MM.1S (cell line): ENCODE measurements at regions not wholly inside any gene's neighbourhood (a gene's known extent, or its start where the extent isn't known, plus 50 kb on each side); places are given as distances from the start of the nearest gene placed in this dataset.

ENCODE experiments used
- DNase-seq: peaks from one replicate; pipeline ENCODE4 v3.0.0-alpha.2; 2015
- H2AFZ ChIP-seq: fragments of 300-600 bp; sonication (generic); 2 replicates; pipeline ENCODE4 v1.6.0; 2016; ENCODE audit warnings: antibody characterized with exemption, low read length
- H3F3A ChIP-seq: fragments of 300-600 bp; sonication (generic); 2 replicates; pipeline ENCODE4 v1.6.1; 2016; ENCODE audit warnings: mild to moderate bottlenecking, antibody characterized with exemption, low read length, moderate library complexity, mixed read lengths; ENCODE audit not compliant: insufficient read depth
- H3K27ac ChIP-seq: fragments of 300-600 bp; sonication (generic); 2 replicates; pipeline ENCODE4 v1.5.1; 2016; ENCODE audit warnings: mild to moderate bottlenecking, low read length
- H3K27me3 ChIP-seq: fragments of 300-600 bp; sonication (generic); replicated peaks from 2 replicates; pipeline ENCODE4 v1.6.0; 2016; ENCODE audit warnings: low read length; ENCODE audit not compliant: insufficient read depth
- H3K36me3 ChIP-seq: fragments of 300-600 bp; sonication (generic); replicated peaks from 2 replicates; pipeline ENCODE4 v1.6.1; 2016; ENCODE audit warnings: mild to moderate bottlenecking, low read length, mixed read lengths; ENCODE audit not compliant: insufficient read depth
- H3K4me1 ChIP-seq: fragments of 300-600 bp; sonication (generic); 2 replicates; pipeline ENCODE4 v1.6.1; 2016; ENCODE audit warnings: low read length, mixed read lengths
- H3K4me2 ChIP-seq: fragments of 300-600 bp; sonication (generic); 2 replicates; pipeline ENCODE4 v1.6.0; 2016; ENCODE audit warnings: low read depth, low read length
- H3K4me3 ChIP-seq: fragments of 300-600 bp; sonication (generic); 2 replicates; pipeline ENCODE4 v1.5.1; 2016; ENCODE audit warnings: low read length, mixed read lengths
- H3K79me2 ChIP-seq: fragments of 300-600 bp; sonication (generic); 2 replicates; pipeline ENCODE4 v1.6.1; 2016; ENCODE audit warnings: mixed run types, low read length, mixed read lengths
- H3K9ac ChIP-seq: fragments of 300-600 bp; sonication (generic); 2 replicates; pipeline ENCODE4 v1.6.1; 2016; ENCODE audit warnings: low read length, mixed read lengths
- H3K9me2 ChIP-seq: fragments of 300-600 bp; sonication (generic); replicated peaks from 2 replicates; pipeline ENCODE4 v1.6.1; 2016; ENCODE audit warnings: mild to moderate bottlenecking, low read length, mixed read lengths; ENCODE audit not compliant: insufficient read depth
- H3K9me3 ChIP-seq: fragments of 300-600 bp; sonication (generic); replicated peaks from 2 replicates; pipeline ENCODE4 v1.6.1; 2016; ENCODE audit warnings: mild to moderate bottlenecking, low read length, mixed read lengths; ENCODE audit not compliant: insufficient read depth
- H4K20me1 ChIP-seq: fragments of 300-600 bp; sonication (generic); 2 replicates; pipeline ENCODE4 v1.6.1; 2016; ENCODE audit warnings: mild to moderate bottlenecking, low read length, moderate library complexity, mixed read lengths; ENCODE audit not compliant: insufficient read depth
- EZH2 ChIP-seq: fragments of 300-600 bp; sonication (generic); optimal IDR thresholded peaks from 2 replicates; pipeline ENCODE3; 2017; ENCODE audit warnings: low read depth, mild to moderate bottlenecking, antibody characterized with exemption, low read length, mixed read lengths
- EZH2phosphoT487 ChIP-seq: fragments of 300-600 bp; sonication (generic); IDR thresholded peaks from 2 replicates; pipeline ENCODE4 v1.6.1; 2018; ENCODE audit warnings: antibody characterized with exemption, low read length
- TF ChIP-seq, protein P1 (sequence below): fragments of 300-600 bp; sonication (generic); IDR thresholded peaks from 2 replicates; pipeline ENCODE4 v1.5.1; 2016; ENCODE audit warnings: antibody characterized with exemption, low read length, mixed read lengths

DNA sequence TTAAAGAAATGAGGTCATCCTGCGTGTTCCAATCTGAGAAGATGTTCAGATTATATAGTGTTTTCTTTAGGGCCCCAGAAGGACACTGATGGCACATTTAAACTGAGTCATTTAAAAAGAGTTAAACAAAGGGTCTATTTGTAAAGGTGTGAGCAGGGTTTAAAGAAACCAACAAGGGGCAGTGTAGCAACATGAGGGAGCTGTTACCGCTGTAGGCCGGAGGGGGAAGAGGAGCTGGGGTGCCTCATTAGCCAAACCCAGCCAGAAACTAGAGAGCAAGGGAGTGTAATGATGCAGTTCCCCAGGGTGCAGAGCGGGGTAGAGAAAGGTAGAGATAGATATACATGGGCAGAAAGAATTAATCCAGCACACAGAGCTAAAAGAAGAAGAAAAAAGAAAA, 160.4 kb downstream of the TBX5 start:
- no peak overlapping the region for H3K9ac ChIP-seq
- no peak overlapping the region for H3K4me3 ChIP-seq
- H2AFZ ChIP-seq, result no peak overlapping the region
- no peak for DNase-seq
- no peak overlapping the region for H3K4me2 ChIP-seq
- H3K4me1 ChIP-seq, result no peaks in the 10 kb centered on the region
- H3K79me2 ChIP-seq, result no peaks in the 10 kb centered on the region
- H3F3A ChIP-seq, result no peaks in the 10 kb centered on the region
- no peaks in the 10 kb centered on the region for H3K27me3 ChIP-seq
- no peaks in the 10 kb centered on the region for H3K36me3 ChIP-seq
- H3K27ac ChIP-seq, result no peak overlapping the region
- TF ChIP-seq, protein P1, sequence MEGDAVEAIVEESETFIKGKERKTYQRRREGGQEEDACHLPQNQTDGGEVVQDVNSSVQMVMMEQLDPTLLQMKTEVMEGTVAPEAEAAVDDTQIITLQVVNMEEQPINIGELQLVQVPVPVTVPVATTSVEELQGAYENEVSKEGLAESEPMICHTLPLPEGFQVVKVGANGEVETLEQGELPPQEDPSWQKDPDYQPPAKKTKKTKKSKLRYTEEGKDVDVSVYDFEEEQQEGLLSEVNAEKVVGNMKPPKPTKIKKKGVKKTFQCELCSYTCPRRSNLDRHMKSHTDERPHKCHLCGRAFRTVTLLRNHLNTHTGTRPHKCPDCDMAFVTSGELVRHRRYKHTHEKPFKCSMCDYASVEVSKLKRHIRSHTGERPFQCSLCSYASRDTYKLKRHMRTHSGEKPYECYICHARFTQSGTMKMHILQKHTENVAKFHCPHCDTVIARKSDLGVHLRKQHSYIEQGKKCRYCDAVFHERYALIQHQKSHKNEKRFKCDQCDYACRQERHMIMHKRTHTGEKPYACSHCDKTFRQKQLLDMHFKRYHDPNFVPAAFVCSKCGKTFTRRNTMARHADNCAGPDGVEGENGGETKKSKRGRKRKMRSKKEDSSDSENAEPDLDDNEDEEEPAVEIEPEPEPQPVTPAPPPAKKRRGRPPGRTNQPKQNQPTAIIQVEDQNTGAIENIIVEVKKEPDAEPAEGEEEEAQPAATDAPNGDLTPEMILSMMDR, result no peak
- TF ChIP-seq EZH2 (no peak), EZH2phosphoT487 (no peak)
- H3K9me3 ChIP-seq, result no peaks in the 10 kb centered on the region
- no peaks in the 10 kb centered on the region for H3K9me2 ChIP-seq
- H4K20me1 ChIP-seq, result no peaks in the 10 kb centered on the region

DNA sequence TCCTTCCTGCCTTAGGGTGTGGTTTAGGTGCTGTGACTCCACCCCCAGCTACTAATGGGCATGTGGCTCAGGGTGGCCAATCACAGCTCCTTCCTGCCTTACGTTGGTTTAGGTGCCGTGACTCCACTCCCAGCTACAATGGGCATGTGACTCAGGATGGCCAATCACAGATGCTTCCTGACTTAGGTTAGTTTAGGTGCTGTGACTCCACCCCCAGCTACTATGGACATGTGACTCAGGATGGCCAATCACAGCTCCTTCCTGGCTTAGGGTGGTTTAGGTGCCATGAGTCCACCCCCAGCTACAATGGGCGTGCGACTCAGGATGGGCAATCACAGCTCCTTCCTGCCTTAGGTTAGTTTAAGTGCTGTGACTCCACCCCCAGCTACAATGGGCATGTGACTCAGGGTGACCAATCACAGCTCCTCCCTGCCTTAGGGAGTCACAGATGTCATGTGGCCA, 163.9 kb downstream of the TBX5 start:
- Histone ChIP-seq H3K79me2 (no peaks in the 10 kb centered on the region), H3F3A (no peaks in the 10 kb centered on the region), H4K20me1 (no peaks in the 10 kb centered on the region), H2AFZ (no peak overlapping the region), H3K9ac (no peak overlapping the region), H3K4me3 (no peak overlapping the region), H3K4me2 (no peak overlapping the region), H3K27ac (no peak overlapping the region), H3K9me3 (no peaks in the 10 kb centered on the region), H3K9me2 (no peaks in the 10 kb centered on the region), H3K4me1 (no peaks in the 10 kb centered on the region), H3K36me3 (no peaks in the 10 kb centered on the region), H3K27me3 (no peaks in the 10 kb centered on the region)
- no peak for DNase-seq
- TF ChIP-seq, protein P1, result no peak
- TF ChIP-seq EZH2 (no peak), EZH2phosphoT487 (no peak)

DNA sequence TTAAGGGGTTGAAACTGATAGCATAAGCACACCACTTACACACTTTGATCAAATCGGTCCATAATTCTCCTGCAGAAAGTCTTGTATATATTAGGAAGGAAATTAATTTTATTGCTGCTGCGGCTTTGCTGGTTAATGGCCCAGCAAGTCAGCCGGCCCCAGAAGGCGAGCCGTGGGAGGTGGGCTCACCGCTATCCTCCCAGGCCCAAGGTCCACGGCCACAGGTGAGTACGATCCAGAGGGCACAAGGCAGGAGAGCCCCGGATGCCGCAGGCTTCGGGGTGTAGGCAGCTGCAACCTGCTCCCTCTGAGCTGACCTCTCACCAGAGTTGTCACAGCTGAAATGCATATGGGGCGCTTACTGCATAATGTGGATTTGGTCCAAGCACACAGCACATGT, 165.7 kb downstream of the TBX5 start:
- no peak overlapping the region for H3K9ac ChIP-seq
- H3F3A ChIP-seq, result no peaks in the 10 kb centered on the region
- no peaks in the 10 kb centered on the region for H3K79me2 ChIP-seq
- DNase-seq, result no peak
- no peaks in the 10 kb centered on the region for H3K36me3 ChIP-seq
- no peak overlapping the region for H2AFZ ChIP-seq
- no peaks in the 10 kb centered on the region for H3K27me3 ChIP-seq
- H4K20me1 ChIP-seq, result no peaks in the 10 kb centered on the region
- H3K9me3 ChIP-seq, result no peaks in the 10 kb centered on the region
- H3K27ac ChIP-seq, result no peak overlapping the region
- no peak for TF ChIP-seq EZH2
- no peak for TF ChIP-seq EZH2phosphoT487
- TF ChIP-seq, protein P1, result no peak
- no peaks in the 10 kb centered on the region for H3K9me2 ChIP-seq
- H3K4me1 ChIP-seq, result no peaks in the 10 kb centered on the region
- no peak overlapping the region for H3K4me3 ChIP-seq
- no peak overlapping the region for H3K4me2 ChIP-seq
